ENCODE measurements at regions not wholly inside any gene's neighbourhood (a gene's known extent, or its start where the extent isn't known, plus 50 kb on each side); places are given as distances from the start of the nearest gene placed in this dataset.

- DNase-seq, result no peak
Measured at GRCh38 chrX:51437521-51437920, 58.9 kb downstream of the NUDT11 start.

- DNase-seq, result no peak
Measured at GRCh38 chrX:51435101-51435500, 61.3 kb downstream of the NUDT11 start.

- no peak for DNase-seq
Measured at GRCh38 chrX:51421972-51422597, 74.3 kb downstream of the NUDT11 start.

- DNase-seq, result peak in 1 of 2 donors; percentile 43
Measured at GRCh38 chrX:51420610-51421009, 75.8 kb downstream of the NUDT11 start.

GRCh38 chrX:51408462-51408861 is 75.8 kb downstream of the NUDT10 start:
- no peak for DNase-seq

GRCh38 chrX:51407520-51408409 is 75.1 kb downstream of the NUDT10 start:
- no peak for DNase-seq

GRCh38 chrX:51406688-51407519 is 74.3 kb downstream of the NUDT10 start:
- no peak for DNase-seq

- DNase-seq, result no peak
Measured at GRCh38 chrX:51404445-51404844, 71.8 kb downstream of the NUDT10 start.

- no peak for DNase-seq
Measured at GRCh38 chrX:51395810-51396728, 63.4 kb downstream of the NUDT10 start.

GRCh38 chrX:51395480-51395809 is 62.8 kb downstream of the NUDT10 start:
- no peak for DNase-seq

All from inflammatory macrophage treated with lipopolysaccharide for 1 hour (primary cell).